ENCODE measurements at regions not wholly inside any gene's neighbourhood (a gene's known extent, or its start where the extent isn't known, plus 50 kb on each side); places are given as distances from the start of the nearest gene placed in this dataset.

DNA sequence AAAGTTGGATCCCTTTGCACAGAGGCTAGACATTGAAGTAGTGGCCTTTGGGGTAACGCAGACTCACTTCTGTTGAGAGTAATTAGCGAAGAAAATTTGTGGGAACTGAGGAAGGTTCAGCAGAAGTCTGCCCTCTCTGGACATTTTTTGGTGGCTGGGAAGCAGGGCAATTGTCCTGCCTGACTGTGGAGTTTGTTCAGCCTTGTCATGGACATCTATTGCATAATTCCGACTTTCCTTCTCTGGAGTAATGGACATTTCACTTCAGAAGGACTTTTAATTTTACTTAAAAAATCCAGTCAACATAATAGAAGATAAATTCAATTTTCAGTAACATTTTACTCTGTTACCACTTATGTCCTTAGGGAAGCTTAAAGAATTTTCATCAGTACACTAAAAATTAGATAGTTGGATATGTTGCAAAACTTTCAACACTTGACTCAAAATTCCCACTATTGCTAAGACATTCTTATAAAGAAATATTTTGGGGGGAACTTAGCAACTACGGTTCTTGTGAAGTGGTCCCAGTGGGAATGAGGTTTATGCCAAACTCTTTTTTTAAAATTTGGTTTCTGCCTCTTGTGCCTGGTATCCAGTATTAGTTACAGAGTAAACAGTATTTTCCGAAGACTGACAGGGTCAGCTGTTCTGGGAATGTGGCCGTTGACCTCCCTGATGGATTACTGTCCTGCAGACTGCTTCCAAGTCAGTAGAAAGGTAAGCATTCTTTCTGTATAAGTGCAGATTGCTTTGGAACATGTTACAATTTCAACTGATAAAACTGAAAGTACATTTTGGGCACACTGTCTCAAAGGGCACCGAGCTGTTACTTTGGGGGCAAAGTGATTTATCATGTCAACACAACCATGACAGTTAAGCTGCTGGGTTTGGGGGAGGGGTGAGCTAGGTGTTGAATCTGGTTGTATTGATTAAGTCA is 100.6 kb upstream of the MLIP start:
- no peak for DNase-seq

DNA sequence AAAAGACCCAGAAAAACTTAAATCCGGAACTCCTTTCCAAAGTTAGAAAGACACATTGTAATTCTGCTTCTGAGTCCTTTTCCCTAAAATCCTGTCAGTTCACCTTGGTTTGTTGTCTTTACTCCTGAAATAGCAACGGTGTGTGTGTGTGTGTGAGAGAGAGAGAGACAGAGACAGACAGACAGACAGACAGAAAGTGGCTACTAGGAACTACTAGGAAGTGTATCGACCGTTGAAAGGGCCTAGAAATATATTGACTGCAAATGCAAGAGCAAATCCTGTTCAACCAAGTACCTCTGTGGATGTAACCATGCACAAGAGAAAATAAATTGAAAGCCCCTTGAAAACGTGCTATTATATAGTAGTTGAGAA is 100.0 kb upstream of the MLIP start:
- no peak for DNase-seq

DNA sequence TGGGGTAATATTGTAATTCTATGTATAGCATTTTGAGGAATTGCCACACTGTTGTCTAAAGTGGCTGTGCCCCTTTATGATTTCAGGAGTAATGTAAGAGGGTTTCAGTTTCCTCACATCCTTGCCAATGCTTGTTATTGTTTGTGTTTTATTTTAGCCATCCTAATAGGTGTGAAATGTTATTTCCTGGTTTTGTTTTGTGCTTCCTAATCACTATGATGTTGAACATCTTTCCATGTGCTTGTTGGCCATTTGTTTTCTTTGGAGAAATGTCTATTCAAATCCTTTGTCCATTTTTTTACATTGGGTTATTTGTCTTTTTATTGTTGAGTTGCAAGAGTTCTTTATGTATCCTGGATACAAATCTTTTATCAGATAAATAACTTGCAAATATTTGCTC is 97.3 kb upstream of the MLIP start:
- DNase-seq = no peak

DNA sequence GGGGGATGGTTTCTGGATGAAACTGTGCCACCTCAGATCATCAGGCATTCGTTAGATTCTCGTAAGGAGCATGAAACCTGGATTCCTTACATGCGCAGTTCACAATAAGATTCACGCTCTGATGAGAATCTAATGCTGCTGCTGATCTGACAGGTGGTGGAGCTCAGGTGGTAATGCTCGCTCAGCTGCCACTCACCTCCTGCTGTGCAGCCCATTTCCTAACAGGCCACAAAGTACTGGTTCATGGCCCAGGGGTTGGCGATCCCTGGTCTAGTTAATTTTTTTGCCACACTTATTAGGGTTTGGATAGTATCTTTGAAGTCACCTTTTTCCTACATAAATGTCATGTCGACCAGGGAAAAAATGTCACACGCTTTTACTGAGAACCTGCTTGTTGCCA is 96.8 kb upstream of the MLIP start:
- DNase-seq = peak; percentile 15

DNA sequence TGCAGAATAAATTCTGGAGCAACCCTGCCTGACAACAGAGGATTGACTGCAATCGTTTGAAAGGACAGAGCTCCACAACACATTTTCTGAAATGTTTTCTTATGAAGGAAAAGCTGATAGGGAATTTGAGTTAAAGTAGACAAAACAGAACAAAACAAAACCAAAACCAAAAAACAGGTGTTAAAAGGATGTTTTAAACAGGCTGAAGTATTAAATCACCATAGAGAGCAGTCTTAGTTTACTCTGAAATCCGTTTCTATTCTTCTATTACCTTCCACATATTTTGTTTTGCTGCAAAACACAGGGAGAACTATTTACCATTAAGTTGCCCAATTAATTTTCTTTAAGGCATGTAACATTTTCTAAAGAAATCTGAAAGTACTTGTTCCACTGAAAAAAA is 93.4 kb upstream of the MLIP start:
- DNase-seq = no peak

DNA sequence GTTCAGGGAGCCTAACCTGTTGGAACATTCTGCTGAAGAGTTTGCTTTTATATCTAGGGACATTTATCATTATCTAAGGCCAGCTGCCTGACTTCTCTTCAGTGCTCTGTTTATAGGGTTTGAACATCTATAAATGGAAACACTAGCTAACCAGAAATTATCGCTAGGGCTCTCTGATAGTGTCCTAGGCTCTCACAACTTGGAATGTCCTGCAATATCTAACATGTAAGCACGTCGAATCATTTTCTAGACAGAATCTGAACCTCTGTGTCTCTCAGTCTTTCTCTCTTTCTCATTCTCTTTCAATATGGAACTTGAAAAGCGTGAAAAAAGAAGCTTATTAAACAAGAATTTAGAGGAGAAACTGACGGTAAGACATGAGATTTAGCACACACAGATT is 92.5 kb upstream of the MLIP start:
- DNase-seq = no peak

DNA sequence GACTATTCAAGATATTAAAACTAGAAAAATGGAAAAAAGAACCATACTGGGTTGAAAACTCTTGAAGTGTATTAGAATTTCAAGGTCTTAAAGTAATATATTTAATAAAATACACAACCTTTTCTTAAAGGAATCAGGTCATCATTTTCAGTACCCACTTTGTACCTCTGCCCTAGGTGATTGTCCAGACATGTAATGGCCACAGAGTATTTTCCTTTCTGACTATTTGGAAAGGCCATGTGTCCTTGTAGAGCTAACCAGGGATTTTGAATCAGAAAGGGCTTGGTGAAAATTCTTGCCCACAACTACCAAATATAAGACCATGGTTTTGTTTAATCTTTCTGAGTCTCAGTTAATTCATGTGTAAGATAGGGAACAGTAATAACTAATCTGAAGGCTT is 91.4 kb upstream of the MLIP start:
- DNase-seq = no peak

DNA sequence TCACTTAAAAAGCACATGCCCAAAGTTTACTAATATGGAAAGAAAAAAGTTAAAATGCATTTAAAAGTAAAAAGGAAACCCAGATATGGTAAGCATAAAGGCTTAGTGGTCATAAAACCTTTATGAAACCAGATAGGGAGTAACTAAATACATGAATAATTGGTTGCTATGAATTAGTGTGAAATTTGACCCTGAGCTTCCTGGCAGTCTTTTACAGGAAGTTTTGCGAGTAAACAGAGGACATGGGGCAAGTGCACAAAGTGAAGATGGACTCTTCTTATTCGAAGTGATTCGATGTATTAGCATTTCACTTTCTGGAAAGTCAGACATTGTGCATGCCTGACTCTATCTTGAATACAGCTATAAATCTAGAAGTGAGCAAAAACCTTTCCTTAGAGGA is 90.9 kb upstream of the MLIP start:
- no peak for DNase-seq

DNA sequence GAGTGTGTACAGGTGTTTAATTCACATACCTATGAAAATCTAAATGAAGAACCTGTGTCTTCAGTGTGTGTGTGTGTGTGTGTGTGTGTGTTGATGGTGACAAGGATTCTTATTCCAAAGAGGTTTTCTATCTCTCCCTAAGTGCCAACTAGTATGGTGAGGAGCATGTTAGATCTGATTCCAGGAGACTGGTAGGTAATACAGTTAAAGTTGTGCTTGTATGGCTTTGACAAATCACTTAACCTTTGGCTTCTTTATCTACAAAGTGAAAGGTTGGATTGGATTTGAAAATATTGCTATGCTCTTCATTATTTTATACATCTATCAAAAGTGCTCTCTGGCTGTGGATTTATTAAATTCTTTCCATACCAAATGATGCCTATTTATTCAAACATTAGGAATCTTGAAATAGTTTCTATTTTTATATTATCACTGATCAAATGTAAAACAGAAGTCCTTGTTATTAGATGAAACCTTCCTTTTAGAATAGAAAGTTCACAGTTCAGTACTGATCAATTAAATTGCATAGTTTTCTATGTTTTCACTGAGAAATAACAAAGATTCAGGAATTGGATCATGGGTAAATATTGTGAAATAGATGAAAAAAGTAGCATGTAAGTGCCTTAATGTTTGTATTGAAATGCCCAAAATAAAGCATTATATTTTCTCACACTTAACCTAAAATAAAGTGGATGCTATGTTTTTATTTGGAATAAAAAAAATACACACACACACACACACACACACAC is 84.4 kb upstream of the MLIP start:
- no peak for DNase-seq

DNA sequence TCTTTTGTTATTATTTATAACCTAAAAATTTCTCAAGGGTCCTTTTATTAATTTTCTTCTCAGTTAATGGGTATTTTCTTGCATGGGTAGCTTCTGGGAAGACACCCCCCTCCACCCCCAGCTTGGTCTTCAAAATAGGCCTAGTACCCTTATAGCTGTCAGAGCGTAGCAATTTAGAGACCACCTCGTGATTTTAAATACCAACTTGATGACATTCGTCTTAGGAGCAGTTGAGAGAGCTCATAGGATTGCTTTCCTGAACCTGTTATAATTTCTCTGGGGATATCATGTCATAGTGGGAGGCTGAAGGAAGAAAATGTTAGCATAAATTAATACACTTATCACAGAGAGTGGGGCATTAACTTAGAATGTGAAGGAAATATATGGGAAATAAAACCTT is 83.1 kb upstream of the MLIP start:
- no peak for DNase-seq

DNA sequence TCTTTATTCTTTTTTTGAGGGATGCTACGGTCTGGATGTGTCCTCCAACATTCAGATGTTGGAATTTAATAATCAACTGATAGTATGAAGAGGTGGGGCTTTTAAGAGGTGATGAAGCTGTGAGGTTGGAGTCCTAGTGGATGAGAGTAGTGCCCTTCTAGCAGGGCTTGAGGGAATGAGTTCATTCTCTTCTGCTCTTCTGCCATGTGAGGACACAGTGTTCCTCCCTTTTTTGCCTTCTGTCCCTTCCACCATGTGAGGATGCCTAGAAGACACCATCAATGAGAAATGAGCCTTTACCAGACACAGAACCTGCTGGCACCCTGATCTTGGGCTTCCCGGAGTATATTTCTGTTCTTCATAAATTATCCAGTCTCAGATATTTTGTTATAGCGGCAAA is 82.1 kb upstream of the MLIP start:
- no peak for DNase-seq

DNA sequence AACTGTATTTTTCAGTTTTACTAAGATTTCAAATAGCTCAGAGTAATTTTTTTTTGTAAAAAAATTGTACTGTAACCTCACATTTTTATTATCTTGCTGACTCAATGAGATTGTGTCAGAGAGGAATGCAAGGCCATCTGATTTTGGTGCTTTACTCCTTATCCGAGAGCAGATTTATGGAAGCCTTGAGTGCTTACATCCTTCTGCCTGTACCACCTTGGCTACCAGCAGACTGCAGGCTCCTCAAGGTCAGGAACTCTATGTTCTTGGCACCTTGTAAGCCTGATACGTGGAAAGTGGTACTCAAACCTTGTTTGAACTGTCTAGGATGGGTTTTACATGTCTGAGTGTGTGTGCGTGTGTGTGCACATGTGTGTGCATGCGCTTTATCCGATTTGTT is 80.1 kb upstream of the MLIP start:
- DNase-seq = no peak

DNA sequence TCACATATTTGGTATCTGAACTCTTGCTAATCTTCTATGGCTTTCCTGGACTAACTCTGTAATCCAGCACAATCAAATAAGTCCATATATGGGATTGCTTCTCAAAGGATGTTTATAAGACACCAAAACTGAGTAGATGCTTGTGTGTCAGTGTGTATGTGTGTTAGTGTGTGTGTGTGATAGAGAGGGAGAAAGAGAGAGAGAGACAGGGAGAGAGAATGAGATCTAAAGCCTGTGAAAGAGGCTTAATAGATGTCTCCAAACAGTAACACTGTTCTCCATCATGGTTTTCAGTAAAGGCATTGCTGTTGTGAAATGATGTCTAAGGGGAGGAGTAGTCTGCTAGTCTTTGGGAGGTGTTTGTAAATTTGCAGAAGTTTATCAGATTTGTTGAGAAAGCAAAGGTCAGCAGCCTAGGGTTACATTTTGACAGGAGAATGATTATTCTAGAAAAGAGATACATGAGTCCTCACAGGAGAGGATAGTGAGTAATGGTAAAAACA is 73.9 kb upstream of the MLIP start:
- no peak for DNase-seq

DNA sequence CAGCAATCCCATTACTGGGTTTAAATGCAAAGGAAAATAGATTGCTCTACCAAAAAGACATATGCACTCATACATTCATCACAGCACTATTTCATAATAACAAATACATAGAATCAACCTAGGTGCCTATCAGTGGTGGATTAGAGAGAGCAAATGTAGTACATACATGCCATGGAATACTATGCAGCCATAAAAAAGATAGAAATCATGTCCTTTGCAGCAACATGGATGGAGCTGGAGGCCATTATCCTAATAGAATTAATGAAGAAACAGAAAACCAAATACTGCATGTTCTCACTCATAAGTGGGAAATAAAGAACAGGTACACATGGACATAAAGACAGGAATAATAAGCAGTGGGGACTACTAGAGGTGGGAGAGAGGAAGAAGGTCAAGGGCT is 70.7 kb upstream of the MLIP start:
- no peak for DNase-seq

DNA sequence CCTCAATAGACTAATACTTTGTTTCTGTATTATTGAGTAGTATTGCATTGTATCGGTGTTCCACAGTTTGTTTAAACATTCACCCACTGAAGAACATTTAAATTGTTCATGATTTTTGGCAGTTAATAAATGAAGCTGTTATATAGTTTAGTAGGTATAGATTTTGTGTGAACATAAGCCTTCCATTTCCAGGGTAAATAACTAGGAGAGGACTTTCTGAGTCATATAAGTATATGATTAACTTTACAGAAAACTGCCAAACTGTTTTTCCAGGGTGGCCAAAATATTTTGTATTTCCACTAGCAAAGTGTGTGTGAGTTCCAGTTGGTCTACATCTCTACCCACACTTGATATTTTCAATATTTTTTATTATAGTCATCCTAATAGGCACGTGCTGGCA is 70.0 kb upstream of the MLIP start:
- DNase-seq = no peak

DNA sequence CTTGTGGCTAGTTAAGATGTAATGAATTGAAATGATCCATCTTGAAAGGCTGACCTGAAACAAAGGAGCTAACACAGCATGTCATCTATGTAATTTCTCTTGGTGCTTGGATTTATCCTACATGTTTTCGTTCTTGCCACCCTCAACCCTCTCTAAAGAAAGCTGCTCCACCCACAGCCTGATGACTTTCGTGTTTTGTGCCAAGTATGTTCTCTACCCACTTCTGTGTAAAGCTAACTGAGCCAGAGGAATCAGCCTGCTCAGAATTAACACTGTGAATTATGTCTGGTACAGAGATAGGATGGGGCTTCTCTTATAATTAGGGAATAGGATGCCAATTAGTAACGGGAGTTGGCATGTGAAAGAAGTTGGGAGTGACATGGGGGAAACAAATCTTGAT is 67.9 kb upstream of the MLIP start:
- DNase-seq = no peak

DNA sequence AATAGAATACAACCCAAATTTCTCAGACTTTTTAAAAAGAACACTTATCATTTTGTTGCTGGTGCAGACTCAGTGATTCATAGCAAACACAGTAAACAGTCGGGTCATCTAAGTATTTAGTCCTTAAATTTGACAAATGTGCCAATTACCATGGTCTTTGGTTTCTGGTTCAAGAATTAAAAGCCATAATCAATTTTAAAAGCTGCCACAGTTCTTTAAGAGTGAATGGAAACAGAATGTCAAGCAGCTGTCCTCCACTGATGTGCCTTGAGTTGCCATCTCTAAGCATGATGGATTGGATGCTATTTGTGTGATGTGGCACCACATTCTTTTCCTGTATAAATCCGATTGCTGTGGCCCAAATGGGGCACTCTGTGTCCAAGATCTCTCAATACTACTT is 67.2 kb upstream of the MLIP start:
- no peak for DNase-seq

DNA sequence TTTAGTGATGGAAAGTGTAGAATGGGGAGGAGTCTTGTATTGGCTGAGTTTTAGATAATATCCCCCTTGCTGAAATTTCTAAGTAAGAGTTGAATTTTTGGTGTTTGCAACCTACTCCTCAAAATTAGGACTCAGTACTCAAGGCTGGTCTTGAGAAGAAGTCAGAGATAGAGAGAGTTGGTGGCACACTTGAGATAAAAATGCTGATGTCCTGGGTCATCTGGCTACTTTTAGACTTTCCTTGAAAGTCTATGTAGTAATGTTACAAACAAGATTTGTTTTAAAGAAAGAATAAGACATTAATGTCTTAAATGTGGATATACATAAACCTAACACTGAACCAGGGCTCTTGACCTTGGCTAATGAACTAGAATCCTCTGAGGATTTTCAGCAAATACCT is 62.5 kb upstream of the MLIP start:
- no peak for DNase-seq

DNA sequence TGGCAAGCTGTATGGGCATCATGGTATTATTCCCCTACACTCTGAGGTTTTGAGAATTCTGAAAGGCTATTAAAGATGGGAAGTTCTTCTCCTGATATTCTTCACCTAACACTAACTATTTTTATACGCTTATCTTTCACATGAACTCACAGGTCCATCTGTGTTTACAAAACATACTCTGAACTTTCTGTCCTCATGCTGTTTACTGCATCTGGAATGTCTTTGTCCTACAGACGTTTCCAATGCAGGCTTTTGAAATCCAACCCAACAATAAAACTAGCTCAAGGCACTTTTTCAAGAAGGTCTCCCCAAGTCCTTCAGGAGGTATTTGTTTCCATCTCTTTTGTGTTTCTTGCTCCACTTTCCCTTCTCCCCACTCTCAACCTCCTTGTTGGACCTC is 60.5 kb upstream of the MLIP start:
- no peak for DNase-seq

DNA sequence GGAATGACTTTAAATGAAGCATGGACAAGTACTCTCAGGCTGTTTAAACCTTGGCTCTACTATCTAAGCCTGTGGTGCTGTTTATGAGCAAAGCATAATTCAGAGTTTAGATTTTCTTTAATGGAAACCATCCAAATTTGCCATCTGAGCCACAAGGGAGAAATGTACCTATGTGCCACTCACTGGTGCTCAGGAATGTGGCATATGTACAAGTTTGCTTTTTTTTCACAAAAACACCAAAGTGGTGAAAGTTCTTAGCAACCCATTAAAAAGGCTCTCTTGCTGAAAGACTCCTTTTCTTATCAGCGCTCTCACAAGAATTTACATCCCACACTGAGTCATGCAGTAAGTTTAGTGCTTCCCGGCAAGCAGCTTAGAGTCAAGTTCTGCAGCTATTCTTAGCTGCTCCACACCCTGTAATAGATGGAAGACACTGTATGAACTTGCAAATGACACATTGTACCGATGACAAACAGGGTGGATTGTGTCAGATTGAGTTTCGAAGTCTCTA is 57.3 kb upstream of the MLIP start:
- no peak for DNase-seq

DNA sequence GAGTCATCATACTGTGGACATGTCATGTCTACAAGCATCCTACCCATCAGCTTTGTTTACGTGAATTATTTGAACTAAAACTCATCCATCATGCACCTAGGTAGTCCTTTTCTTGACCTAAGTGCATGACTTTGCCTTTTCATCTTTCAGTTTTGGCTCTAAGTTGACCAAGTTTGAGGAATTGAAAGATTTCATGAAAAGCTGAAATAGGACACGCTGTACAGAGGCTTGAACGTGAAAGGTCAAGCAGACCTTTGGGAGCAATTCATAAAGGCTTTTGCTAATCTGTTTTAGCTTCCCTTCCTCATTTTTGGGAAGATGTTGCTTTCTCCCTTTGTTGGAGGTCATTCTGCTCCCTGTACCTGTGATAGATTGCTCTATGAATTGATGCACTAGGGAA is 55.1 kb upstream of the MLIP start:
- DNase-seq = no peak

DNA sequence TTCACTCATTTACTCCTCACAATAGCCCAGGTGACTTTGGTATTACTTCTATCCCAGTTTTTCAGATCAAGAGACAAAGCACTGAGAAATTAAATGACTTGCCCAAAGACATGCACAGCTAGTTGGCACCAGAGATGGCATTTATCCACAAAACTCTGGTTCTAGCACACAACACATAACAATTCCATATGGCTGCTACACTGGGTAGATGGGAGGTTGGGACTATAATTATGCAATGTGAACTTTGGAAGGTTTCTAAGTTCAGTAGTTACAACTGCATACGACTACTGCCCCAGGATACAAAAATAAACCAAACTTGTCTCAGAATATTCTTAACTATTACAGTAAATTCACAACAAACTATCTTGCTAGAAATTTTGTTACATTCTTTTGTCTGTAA is 54.2 kb upstream of the MLIP start:
- no peak for DNase-seq

DNA sequence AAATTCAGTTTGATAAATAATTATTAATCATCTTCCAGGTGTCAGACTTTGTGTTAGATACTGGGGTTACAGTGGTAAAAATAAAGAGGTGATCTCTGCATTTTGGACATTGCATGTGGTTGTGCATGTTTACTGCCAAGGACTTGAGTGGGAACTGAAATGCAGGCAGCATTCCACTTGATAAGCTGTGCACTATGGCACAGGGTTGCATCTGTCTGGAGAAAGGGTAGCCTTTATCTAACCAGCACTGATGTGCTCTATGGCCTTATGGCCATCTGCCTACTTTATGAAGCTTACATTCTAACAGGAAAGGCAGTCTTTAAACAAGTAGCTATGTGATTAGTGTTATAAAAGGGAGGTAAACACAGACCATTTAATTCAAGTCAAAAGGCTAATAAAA is 53.0 kb upstream of the MLIP start:
- no peak for DNase-seq

DNA sequence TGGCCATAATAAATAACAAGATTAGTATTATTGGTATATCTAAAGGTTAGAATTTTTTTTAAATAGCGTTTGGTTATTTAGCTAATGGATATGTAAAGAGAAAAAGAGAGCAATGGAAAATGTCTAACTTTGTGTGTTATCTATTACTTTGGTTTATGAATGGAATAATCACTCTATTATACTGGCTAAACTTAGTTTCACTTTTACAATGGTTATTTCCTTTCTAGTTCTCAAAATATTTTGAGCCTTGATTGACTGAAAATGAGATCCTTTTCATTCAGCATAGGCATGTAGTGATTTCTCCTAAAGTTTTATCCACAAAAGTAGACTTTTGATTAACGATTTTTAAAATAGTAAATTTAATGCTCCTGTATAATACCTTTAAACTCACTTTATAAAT is 51.6 kb upstream of the MLIP start:
- no peak for DNase-seq

Data from NCI-H187 treated with DMSO at 0.1 percent for 48 hours (cell line).